ENCODE measurements at regions not wholly inside any gene's neighbourhood (a gene's known extent, or its start where the extent isn't known, plus 50 kb on each side); places are given as distances from the start of the nearest gene placed in this dataset.
"Not testable (repeated sequence)": the region's sequence is repeated elsewhere in the genome, so short reads cannot be mapped to it uniquely, and the experiment has no call there.

DNA sequence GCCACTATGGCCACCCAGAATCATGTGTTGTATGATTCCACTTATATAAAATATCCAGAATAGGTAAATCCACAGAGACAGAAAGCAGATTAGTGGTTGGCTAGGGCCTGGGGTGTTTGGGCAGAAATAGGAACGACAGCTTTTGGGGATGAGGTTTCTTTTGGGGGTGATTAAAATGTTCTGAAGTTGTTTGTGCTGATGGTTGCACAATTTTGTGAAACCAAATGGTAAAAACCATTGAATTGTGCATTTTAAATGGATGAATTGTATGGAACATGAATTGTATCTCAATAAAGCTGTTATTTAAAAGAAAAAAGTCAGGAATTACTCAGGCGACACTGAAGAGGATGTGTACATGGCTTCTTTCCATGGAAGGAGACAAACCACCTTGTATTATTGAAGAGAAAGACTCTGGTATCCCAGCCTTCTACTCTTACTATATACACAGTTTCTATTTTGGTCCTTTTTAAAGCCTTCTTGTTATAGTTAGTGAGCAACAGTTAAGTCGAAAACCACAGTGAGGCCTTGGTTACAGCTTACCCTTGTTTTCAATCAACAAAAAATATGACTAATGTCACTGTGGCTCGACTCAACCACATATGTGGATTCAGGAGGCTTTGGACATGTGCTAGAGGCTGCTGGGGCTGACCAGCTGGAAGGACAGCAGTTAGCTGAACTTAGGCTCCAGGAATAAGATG is 57.1 kb upstream of the KMT2E start:
- DNase-seq: peak; percentile 48

DNA sequence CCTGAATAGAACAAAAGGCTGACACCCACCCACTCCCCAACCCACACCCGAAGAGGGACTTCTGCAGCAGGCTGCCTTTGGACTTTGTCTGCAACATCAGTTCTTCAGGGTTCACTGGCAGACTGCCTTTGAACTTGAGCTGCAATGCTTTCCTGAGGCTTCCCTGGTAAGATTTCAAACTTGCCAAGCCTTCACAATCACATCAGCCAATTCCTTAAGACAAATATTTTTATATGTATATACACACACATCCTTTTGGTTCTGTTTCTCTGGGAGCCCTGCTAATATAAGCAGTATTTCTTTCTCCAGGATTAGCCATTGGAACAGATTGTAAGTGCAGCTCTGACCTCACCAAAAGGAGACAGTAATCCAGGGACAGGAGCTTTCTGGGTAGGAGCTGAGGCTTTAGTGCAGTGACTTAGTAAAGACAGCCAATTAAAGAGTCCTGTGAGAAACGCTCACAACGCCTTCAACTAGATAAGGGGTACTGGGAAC is 55.6 kb upstream of the KMT2E start:
- no peak for DNase-seq

DNA sequence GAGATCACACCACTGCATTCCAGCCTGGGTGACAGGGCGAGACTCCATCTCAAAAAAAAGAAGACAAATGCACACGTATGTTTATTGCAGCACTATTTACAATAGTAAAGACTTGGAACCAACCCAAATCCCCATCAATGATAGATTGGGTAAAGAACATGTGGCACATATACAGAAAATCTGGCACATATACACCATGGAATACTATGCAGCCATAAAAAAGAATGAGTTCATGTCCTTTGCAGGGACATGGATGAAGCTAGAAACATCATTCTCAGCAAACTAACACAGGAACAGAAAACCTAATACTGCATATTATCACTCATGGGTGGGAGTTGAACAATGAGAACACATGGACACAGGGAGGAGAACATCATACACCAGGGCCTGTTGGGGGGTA is 54.5 kb upstream of the KMT2E start:
- DNase-seq: not testable (repeated sequence)

DNA sequence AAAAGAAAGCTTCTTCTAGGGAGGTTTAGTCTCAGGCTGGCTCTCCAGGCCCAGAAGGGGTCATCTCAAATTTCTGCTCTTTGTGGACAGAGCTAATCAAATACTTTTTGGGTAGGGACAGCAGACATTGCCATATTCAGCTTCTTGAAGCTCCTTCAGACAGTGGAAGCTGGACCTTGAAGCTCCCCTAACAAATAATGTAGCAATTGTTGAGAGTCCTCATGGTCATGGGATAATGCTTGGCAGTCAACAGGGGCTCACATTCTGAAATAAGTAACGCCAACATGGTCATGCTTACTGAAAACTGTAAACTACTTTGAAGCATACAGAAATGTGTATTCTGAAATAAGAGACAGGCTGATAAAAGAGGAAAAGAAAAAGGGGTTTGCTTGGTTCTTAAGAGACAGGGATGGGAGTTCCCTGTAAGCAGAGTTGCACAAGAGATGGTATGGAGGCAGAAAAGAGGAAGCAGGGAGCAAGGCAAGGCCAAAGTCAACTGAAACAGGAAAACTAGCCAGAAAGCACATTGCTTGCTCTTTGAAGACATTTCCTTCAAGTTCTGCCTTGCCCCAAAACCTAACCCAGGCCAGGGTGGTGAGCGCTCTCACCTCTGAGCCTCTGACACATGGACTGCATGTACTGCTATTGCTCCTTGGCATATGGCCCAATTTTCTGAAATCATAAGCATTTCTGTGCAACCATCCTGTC is 53.1 kb upstream of the KMT2E start:
- peak; percentile 68 for DNase-seq

DNA sequence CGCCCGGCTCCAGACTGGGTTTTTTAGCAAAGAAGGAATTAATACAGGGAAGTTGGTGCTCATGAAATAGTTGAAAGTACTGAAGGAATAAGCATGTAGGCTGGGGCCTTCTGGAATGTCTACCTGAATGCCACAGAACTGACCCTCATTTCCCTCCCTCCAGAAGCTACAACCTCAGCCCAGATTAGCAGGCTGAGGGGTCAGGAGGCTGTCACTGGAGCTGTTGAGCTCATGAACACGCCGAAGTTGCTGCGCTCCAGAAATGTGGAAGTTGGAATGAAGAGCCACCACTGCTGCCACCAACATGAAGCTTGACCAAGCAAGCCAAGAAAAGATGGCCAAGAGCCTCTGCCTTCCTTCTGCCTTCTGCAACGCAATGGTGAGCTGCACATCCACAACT is 52.2 kb upstream of the KMT2E start:
- DNase-seq: no peak

DNA sequence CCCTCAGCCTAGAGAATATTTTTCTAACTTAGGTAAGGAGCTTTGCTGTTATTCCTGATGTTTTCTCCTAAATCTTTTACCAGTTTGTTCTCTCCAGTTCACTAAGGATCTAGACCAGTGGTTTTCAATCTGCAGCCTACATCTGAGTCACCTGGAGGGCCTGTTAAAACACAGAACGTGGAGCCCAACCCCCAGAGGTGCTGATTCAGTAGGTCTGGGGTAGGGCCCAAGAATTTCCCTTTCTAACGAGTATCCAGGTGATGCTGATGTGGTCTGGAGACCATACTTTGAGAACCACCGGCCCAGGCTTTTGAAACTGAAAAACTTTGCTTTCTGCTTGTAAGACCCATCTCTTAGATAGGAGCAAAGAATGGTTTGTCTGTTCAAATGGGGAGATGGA is 51.2 kb upstream of the KMT2E start:
- no peak for DNase-seq

DNA sequence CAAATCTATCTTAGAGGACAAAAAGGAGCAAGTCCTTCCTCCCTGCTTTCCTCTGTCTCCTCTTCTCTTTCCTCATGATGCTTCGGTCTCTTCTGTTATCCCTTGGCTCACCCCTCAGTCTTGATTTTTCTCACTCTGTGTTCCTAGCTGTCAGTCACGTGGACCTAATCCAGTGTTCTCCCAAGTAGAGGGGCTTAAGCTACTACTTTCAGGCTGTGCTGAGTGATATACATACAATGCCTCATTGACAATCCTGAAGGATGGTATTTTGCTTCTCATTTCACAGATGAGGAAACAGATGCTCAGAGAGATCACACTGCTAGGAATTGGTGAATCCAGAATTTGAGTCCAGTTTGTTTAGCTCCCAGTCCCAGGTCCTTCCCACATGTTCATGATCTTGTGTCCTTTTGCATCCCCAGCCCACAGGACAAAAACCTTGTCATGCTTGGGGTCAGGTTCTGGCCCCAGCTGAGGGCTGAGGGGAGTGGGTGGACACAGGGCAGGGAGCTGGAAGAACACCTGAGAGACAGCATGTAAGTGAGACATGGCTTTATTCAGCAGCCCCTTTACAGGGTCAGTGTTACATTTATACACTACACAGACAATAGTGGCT is 50.5 kb upstream of the KMT2E start:
- DNase-seq: no peak

DNA sequence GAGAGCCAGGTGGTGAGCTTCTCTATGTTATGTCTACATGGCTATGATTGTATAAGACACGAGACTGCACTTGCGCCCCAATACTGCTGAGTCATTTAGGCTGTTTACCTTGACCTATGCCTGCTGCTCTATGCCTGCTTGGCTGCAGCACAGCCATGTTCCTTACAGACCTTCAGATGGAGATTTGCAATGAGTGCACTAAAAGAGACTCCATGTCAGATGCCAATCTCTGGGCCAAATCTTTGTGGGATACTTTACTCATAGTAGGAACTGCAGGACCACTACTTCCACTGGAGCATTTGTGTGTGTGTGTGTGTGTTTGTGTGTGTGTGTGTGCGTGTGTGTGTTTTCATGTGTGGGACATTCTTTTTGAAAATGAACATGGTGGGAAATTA is 50.0 kb upstream of the KMT2E start:
- DNase-seq: peak; percentile 11
